UCSD-AML1 (cell line): ENCODE measurements at regions not wholly inside any gene's neighbourhood (a gene's known extent, or its start where the extent isn't known, plus 50 kb on each side); places are given as distances from the start of the nearest gene placed in this dataset.
A peak's percentile ranks its signal among the peaks of the same experiment; 100 is the strongest.

Source experiments
- DNase-seq: peaks from one replicate; lab custom pipeline; 2025; ENCODE audit not compliant: unreplicated experiment; lab: John Stamatoyannopoulos, UW

DNA sequence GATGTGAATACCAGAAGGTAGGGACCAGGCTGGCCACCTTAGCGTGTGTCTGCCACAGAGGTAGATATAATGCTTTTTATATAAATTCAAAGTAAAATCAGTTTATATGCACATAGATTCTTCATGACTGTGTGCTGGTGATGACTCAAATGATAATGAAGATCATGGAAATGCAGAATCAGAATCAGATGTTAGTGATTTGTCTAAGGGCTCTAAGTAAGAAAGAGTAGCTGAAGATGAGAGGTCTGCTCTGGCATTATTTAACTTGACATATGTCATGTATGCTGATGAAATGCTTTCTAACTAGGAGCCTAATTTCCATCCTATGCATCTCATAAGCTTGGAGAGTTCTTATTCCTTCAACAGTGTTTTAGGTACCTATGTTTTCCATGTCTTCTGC is 50.3 kb upstream of the DPH6 start:
- DNase-seq = no peak

DNA sequence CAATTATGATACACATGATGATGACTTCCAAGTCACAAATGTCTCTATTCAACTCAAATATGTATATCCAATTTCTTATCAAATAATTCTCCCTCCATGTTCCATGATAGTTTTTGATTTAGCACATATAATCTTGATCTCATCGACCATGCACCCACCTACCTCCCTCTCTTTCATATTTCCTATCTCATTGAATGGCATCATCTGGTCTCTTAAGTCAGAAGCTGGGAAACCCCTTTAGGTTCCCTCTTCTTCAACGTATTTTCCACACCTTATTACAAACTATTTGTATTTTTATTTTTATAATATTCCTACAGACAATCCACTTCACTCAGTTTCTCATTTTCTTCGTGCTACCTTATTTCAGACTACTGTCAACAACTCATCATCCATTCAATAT is 56.9 kb upstream of the DPH6 start:
- no peak for DNase-seq

DNA sequence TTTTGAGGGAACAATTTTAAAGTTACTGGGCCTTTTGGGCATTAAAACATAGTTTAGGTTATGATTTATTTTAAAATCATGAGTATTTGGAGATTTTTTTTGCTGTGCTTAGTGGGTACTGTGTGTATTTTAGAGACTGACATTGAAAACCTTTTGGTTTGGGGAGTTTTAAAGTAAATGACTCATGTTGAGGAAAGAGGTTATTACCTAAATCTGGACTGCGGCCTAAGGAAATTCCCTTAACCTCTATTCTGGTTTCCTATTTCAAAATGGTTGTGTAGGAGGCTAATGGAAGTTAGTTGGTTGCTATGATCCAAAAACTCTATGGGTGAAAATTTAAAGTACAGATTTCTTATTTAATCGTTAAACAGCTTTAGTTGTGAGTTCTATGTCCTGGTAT is 57.3 kb upstream of the DPH6 start:
- DNase-seq = no peak

DNA sequence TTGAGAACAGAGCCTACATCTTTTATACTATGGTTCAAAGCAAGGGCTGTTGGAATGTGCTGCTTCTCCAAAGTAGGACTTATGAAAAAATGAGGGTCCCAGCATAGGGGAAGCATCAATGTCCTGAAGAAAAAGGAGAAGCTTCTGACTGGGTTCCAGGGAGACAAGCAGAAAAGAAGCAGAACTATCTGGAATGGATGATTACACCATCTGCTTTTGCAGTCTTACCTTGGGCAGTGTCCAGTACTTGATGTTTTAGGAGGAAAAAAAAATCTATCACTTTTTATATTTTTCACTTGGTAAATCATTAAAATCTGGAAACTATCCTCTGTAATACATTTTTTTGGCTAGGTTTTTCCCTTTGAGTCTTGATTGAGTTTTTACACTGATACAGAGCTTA is 57.9 kb upstream of the DPH6 start:
- DNase-seq = no peak

DNA sequence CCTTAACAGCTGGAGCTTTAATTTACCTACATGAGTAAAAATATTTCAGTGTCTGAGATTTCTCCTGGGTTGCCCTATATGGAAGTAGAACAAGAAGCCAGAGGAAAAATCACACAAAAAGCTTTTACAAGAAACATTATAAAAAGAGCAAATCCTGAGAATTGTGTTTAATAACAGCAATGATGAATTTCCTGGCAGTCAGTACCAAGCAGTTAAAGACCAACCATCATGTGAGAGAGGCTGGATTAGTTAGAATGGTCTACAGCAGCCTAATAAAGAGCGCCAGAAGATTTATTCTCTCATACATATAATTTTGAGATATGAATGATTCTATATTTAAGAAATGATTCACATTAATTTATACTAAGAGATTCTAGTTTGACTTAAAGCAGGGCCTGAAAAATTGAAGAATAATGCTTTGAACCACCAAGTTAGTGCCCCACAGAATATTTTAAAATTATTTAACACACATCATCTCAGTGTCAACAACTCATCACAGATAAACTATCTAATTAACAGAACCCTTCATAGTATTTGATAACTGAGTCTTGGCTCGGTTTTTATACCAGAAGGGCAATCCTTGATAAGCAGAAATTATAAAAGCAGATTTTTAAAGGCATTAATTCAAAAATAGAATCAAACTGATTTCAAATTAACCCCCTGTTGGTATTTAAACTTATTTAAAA is 59.9 kb upstream of the DPH6 start:
- no peak for DNase-seq

DNA sequence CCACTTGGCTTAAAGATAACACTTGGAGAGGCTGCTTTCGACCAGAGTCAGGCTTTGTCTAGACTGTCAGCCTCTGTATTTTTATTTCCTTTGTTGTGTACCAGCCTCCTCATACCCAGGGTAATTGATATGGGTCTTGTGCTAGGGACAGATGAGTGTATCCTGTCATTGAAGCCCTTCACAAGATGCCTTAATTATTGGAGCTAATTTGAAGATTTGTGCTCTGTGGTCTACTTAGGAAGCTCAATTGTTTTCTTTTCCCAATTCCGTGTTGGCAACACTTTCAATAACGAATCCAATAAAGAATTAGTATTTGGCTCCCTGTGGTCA is 60.5 kb upstream of the DPH6 start:
- DNase-seq = no peak

DNA sequence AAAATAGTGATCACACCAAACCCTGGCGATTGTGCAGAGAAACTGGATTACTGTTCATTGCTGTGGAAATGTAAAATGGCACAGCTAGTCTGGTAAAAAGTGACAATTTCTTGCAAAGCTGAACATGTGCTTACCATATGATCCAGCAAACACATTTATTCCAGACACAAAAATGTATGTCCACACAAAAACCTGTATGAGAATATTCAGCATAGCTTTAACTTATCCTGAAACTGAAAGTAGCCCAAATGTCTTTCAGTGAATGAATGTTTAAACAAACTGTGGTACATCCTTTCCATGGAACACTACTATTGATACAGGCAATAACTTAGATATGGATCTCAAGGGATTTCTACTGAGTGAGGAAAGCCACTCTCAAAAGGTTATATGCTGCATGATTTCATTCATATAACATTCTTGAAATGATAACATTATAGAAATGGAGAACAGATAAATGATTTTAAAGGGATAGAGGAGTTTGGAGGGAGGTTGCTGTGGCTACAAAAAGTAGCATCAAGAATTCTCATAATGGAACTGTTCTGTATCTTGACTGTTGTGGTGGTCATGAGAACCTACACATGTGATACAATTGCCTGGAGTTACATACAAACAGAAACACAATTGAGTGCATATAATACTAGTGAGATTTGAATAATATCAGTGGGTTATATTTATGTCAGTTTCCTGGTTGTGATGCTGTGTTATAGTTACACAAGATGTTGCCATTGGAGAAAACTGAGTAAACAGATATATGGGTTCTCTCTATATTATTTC is 70.7 kb upstream of the DPH6 start:
- no peak for DNase-seq

DNA sequence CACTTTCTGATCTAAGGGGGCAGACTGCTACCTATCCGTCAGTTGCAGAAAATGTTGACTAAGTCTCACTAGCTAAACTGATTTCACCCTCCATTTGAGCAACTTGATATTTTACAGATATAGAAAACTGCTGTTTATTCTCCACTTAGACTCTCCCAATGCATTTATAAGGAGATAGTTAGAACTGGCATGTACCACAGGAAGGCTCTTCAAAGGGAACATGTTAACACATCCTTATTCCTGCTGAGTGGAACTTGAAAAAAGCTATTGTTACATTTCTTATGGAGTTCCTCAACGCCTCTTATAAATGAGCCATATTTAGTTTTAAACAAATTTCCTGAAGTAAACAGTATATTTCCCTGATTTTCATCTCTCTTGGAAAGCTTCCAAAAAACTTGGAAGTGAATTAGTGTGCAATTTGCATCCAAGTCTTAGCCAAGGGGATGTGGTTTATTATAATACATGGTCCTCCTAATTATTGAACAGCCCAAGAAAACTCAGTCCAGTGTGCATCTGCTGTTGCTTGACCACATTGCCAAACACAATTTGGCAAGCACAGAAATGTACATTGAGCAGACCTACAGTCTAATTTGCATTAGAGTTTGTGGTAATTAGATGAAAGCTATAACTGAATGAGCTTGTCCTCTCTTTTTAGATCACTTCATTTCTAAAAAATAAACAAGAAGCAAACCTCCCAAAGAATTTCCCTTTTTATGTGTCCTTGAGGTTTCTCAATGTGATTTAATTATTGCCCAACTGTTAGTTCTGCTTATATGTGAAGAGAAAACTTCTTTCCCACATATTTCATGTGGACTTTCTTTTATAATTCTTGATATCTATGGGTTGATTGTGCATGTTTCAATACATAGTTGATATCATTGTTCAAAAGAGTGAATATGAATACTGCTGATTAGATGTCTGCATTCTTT is 72.6 kb upstream of the DPH6 start:
- DNase-seq = no peak

DNA sequence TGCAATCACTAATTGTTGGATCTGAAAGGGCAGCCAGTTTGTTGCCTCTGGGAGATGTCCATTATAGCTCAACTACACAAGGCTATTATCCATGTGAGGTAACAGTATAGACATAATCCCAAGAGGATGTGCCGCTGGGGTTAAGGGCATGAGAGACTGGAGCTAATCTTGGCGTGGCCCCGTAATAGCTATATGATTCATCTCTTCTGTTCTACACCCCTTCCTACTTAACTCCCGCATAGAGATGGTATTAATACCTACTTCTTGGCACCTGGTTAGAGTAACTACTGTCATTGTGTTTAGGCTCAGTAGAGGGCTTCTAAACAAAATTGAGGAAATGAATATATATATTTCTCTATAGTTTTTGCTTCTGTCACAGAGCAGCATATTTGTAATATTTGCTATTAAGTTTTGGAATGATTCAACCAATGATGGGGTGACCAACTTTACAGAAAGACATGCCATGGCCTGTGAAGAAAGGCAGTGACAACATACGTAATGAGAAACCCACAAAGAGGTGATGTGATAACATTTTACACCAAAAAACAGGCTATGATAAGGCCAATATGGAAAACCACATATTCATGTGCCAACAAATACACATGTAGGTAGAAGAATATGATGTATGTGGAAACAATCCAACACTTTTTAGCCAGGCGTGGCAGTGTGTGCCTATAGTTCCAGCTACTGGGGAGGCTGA is 76.8 kb upstream of the DPH6 start:
- no peak for DNase-seq

DNA sequence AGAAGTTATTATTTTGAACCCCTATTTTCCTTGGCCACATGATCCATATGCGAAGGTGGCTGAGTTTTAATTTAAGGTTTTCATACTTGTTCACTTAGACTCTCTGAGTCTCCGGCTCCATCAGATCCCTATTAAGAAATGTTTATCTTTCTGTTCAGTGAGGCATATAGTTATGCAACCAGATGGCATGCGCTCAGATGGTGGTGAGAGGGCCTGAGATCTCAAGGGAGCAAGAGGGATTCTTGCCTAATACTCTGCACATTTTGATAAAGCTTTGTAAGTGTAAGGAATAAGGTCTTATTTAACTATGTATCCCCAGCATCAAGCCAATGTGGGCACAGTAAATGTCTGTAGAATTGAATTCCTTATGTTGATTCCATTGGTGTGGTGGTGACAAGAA is 78.9 kb upstream of the DPH6 start:
- DNase-seq = no peak

DNA sequence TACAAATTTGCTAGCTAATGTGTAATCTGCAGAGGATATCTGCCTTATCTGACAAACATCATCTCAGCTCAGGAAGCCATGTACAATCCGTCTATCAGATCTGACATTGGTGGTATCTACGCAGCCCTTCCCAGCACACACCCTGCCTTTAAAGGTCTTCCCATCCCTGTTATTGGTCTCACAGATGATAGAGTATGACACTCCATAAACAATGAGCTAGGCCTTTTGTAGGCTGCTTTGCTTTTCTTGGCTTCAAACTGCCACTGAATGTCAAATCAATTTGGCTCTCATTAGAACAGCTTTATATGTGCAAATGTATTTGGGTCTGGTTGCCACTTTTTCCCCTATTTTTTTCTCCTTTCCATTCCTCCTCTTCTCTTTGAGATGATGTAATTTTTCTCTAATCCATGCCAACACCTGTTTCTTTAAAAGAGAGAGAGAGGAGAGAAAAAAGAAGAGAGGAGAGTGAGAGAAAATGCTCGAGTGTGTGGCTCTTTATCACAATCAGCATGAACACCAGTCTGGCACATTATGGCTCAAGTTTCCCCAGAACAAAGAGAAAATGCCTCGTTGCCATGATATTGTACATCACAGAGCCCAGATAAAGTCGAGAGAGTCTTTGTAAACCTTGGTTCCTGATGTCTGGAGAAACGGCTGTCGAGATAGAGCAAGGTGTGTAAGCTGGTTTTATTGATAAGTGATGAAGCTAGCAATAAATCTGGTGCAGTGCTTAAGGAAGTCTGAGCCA is 80.8 kb upstream of the DPH6 start:
- no peak for DNase-seq

DNA sequence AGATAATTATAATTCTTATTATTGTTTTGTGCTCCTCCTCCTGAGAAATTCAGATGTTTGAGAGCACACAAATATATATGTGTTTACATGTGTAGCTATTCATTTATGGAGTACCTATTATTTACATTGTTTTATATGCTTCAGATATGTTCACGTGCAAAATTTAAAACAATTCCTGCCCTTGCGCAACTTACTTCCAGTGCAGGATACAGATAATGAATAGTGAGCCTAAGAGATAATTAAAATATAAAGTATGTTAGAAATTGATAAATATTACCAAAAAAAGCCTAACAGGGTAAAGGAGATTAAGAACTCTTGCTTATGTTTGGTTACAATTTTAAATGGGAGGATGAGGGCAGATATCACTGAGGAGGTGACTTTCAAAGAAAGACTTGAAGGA is 81.7 kb upstream of the DPH6 start:
- no peak for DNase-seq

DNA sequence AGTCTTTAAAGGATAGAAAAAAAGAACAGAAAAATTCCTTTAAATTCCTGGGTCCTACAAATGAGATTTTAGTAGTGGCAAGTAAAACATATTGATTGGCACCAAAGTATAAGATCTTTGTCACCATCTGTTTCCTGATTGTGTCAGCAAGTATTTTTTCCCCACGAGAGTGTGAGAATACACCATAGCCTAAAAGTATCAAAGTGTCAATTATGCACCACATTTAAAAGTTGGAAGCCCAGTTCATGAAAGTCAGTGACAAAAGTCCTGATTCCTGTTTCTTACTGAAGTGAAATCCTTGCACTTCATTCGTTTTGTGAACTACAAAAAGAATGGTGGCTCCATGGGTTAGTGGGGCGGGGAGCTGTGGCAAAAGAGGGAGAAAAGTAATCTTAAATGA is 83.8 kb upstream of the DPH6 start:
- no peak for DNase-seq

DNA sequence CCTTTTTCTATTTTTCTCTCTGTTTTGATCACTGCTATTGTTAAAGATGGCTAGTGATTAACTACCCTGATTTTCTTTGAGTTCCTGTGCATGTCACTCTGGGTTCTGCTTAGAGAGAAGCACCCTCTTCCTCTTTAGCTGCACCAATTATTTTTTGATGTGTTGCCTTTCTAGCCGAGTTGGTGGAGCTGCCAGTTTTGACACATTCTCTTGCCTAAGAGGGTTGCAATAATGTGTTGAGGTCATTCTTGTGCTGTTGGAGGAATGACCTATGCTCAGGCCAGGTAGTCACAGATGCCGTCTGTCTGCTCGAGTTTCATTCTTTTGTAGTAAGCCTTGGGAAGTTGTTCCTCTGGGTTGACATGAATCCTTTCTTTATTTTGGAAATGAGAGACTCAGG is 84.6 kb upstream of the DPH6 start:
- DNase-seq = peak; percentile 22

DNA sequence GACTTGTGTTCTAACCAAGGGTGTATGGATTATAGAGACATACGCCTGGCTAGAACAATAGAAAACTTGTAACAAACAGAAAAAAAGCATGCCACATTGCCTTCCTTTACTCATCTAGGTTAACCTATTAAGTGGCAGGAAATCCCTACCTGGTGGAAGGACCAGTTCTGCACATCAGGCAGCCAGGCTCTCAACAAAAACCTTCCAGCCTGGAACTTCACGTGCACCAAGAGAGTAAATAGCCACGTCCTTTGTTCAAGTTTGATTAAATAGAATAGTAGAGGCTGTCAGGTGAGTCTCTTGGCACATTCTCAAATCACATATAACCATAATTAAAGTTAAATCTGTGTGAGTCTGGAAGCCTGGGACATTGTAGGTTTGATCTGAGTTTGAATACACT is 85.0 kb upstream of the DPH6 start:
- DNase-seq = no peak

DNA sequence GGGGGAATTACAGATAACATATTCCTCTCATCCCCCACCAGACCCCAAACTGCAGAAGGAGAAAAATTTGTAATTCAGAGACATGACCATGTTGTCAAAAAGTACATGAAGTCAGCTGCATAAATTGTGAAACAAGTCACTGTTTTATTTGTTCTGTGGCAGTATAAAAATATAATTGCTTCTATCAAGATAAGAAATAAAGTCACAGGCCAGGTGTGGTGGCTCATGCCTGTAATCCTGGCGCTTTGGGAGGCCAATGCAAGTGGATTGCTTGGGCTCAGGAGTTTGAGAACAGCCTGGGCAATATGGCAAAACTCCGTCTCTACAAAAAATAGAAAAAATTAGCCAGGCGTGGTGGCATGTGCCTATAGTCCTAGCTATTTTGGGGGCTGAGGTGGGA is 87.7 kb upstream of the DPH6 start:
- no peak for DNase-seq

DNA sequence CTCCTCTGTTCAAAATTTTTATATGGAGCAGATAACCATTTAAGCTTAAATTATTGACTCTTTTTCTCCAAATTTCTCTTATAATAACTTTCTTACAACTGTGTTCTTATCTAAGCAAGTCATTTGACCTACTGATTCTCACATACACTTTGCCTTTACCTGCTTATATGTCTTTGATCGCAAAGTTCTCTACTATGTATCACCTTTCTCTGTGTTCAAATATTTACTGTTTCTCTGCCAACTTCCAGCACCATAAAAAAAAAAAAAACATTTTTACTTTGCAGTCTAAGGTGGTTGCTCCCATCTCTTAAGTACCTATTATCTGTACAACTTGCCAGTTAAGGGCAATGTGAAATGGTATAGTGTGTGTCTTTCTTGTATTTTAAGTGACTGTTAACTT is 100.8 kb upstream of the DPH6 start:
- no peak for DNase-seq

DNA sequence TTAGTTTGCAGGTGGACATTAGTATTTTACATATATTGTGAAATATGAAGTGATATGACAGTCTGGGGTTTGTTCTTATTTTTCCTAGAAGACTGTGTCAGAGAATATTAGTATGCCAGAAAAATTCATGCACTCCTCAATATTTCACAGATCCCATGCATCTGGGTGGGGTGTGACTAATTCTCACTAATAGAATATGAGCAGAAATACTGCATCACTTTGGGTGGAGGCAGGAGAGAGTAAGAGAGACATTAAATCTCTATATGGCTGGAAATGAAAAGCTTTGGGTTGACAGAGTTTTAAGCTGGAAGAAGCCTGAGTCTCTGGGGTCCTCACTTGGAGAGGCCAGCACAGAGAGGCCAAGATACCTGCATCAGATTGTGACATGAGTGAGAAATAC is 101.3 kb upstream of the DPH6 start:
- DNase-seq = no peak

DNA sequence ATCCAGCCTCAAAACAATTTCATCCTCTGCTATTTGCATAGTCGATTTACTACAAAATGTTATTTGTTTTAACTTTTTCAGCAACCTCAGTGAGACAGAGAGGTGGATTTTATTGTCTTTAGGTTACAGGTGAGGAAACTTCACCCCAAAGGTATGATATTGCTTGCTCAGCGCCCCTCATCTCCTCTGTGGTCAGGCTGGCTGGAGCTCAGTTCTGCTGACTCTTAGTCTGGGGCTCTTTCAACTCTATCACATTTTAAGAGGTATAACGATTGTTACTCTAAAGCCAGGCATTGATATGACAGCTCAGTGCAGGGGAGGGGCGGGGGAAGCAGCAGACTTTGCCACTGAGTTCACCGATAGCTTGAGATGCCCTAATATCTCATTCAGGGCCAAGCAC is 103.0 kb upstream of the DPH6 start:
- DNase-seq = no peak

DNA sequence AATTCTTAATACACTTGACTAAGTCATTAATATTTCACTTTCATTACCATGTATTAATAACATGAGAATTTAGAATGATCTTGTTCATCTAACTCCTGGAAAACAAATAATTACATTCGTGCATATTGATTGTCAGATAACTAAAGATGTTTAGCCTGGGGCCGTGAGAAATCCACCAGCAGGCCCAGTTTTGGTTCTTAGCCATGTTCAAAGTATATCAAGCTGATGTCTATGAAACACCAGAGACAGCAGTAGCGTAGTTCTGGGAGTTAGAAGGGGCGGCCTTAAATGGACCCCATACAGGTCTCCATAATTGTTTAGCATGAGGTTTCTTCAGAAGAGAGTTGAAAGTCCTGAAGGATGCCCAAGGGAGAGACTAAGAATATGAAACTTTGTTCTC is 103.6 kb upstream of the DPH6 start:
- DNase-seq = no peak

DNA sequence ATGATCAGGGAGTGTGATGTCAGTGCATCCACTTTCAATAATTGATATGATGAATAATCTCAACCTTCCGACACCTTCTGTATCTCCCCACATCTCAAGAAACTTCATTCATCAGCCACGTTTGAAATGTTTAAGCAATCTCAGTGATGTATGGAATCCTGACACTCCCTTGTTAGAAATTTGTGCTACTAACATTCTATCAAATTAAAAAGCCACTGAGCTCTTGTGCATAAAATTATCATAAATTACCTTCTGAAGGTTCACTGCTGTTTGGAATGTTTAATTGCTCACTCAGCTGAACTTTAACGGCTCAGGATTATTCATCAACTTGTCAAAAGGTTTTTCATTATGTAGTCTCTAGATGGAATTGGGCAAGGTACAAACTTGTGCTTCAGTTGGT is 108.4 kb upstream of the DPH6 start:
- DNase-seq = no peak
